GM23248 (cell line): ENCODE measurements at regions not wholly inside any gene's neighbourhood (a gene's known extent, or its start where the extent isn't known, plus 50 kb on each side); places are given as distances from the start of the nearest gene placed in this dataset.

Experiments used
- DNase-seq: peaks from one replicate; pipeline ENCODE4 v3.0.0-alpha.2; 2015
- H2AFZ ChIP-seq: fragments of 200-600 bp; sonication (generic); 2 replicates; pipeline ENCODE4 v1.6.1; 2016; ENCODE audit warnings: antibody characterized with exemption
- H3F3A ChIP-seq: fragments of 200-600 bp; sonication (generic); 2 replicates; pipeline ENCODE4 v1.6.1; 2016; ENCODE audit warnings: mild to moderate bottlenecking, antibody characterized with exemption, mixed run types; ENCODE audit not compliant: insufficient read depth
- H3K27ac ChIP-seq: fragments of 200-600 bp; sonication (generic); 2 replicates; pipeline ENCODE4 v1.5.1; 2016; ENCODE audit warnings: mild to moderate bottlenecking
- H3K27me3 ChIP-seq: fragments of 200-600 bp; sonication (generic); replicated peaks from 2 replicates; pipeline ENCODE4 v1.6.1; 2016; ENCODE audit warnings: mild to moderate bottlenecking; ENCODE audit not compliant: insufficient read depth
- H3K36me3 ChIP-seq: fragments of 200-600 bp; sonication (generic); 2 replicates; pipeline ENCODE4 v1.6.1; 2016; ENCODE audit warnings: low read depth, mild to moderate bottlenecking
- H3K4me1 ChIP-seq: fragments of 200-600 bp; sonication (generic); 2 replicates; pipeline ENCODE4 v1.6.1; 2016; ENCODE audit warnings: mild to moderate bottlenecking; ENCODE audit not compliant: insufficient read depth
- H3K4me2 ChIP-seq: fragments of 200-600 bp; sonication (generic); one replicate; pipeline ENCODE4 v1.6.1; 2016; ENCODE audit warnings: mild to moderate bottlenecking; ENCODE audit not compliant: unreplicated experiment
- H3K4me3 ChIP-seq: fragments of 200-600 bp; sonication (generic); 2 replicates; pipeline ENCODE4 v1.5.1; 2016; ENCODE audit warnings: mild to moderate bottlenecking
- H3K79me2 ChIP-seq: fragments of 200-600 bp; sonication (generic); 2 replicates; pipeline ENCODE4 v1.6.1; 2016; ENCODE audit warnings: mild to moderate bottlenecking; ENCODE audit not compliant: insufficient read depth
- H3K9ac ChIP-seq: fragments of 200-600 bp; sonication (generic); 2 replicates; pipeline ENCODE4 v1.6.1; 2016; ENCODE audit warnings: mild to moderate bottlenecking
- H3K9me2 ChIP-seq: fragments of 200-600 bp; sonication (generic); 2 replicates; pipeline ENCODE4 v1.6.1; 2016; ENCODE audit warnings: mixed run types, mild to moderate bottlenecking, moderate library complexity; ENCODE audit not compliant: insufficient read depth
- H3K9me3 ChIP-seq: fragments of 200-600 bp; sonication (generic); one replicate; pipeline ENCODE4 v1.6.1; 2017; ENCODE audit warnings: low read depth
- H4K20me1 ChIP-seq: fragments of 200-600 bp; sonication (generic); 2 replicates; pipeline ENCODE4 v1.6.0; 2016; ENCODE audit not compliant: insufficient read depth
- EZH2 ChIP-seq: fragments of 200-600 bp; sonication (generic); IDR thresholded peaks from 2 replicates; pipeline ENCODE4 v1.6.1; 2018; ENCODE audit warnings: antibody characterized with exemption, mild to moderate bottlenecking; ENCODE audit not compliant: insufficient read depth, poor library complexity, severe bottlenecking
- EZH2phosphoT487 ChIP-seq: fragments of 200-600 bp; sonication (generic); IDR thresholded peaks from 2 replicates; pipeline ENCODE4 v1.6.1; 2018; ENCODE audit warnings: antibody characterized with exemption, moderate library complexity, mild to moderate bottlenecking, low read depth; ENCODE audit not compliant: insufficient read depth
- WGBS, 2 experiments: methylation state at CpG; one replicate each; pipeline ENCODE4 v1.1.6; 2015 to 2017; ENCODE audit warnings: low lambda C conversion rate in 2 of 2, low coverage in 1 of 2; ENCODE audit errors: missing lambda C conversion rate in 2 of 2; 5-methylcytosine and 5-hydroxymethylcytosine counted together
- in situ Hi-C: fragments of 300-500 bp; cut with MboI; formaldehyde crosslinking; loops from 2 replicates; pipeline ENCODE4 v1.15.0; 2020

- WGBS, 2 experiments, result 46 to 48% methylated on average over 4 of the region's 4 CpGs
- no peaks in the 10 kb centered on the region for H3K9me2 ChIP-seq
- no peaks in the 10 kb centered on the region for H3K27me3 ChIP-seq
- H3K36me3 ChIP-seq, result no peaks in the 10 kb centered on the region
- no peak overlapping the region for H3K9ac ChIP-seq
- no peak overlapping the region for H3K4me2 ChIP-seq
- no peaks in the 10 kb centered on the region for H4K20me1 ChIP-seq
- H3K4me1 ChIP-seq, result no peaks in the 10 kb centered on the region
- TF ChIP-seq EZH2phosphoT487 (no peak), EZH2 (no peak)
- no peaks in the 10 kb centered on the region for H3K9me3 ChIP-seq
- H3F3A ChIP-seq, result no peaks in the 10 kb centered on the region
- in situ Hi-C loops, result no loop called here
- H3K79me2 ChIP-seq, result no peaks in the 10 kb centered on the region
- H3K4me3 ChIP-seq, result no peak overlapping the region
- no peak overlapping the region for H3K27ac ChIP-seq
- DNase-seq, result peak; percentile 2
- no peak overlapping the region for H2AFZ ChIP-seq
Measured at GRCh38 chr18:7303316-7304060, 72.6 kb downstream of the LRRC30 start.

- in situ Hi-C loops, result no loop called here
- no peak for DNase-seq
- Histone ChIP-seq H3K27me3 (no peaks in the 10 kb centered on the region), H3F3A (no peaks in the 10 kb centered on the region), H3K4me3 (no peak overlapping the region), H3K9me3 (no peaks in the 10 kb centered on the region), H3K4me1 (no peaks in the 10 kb centered on the region), H2AFZ (no peak overlapping the region), H3K27ac (no peak overlapping the region), H3K79me2 (no peaks in the 10 kb centered on the region), H3K9me2 (no peaks in the 10 kb centered on the region), H3K36me3 (no peaks in the 10 kb centered on the region), H3K4me2 (no peak overlapping the region), H3K9ac (no peak overlapping the region), H4K20me1 (no peaks in the 10 kb centered on the region)
- TF ChIP-seq EZH2 (no peak), EZH2phosphoT487 (no peak)
- 60 to 75% methylated on average over 6 of the region's 6 CpGs for WGBS, 2 experiments
Measured at GRCh38 chr18:7304061-7304370, 73.1 kb downstream of the LRRC30 start.

GRCh38 chr18:7305416-7305815, 74.5 kb downstream of the LRRC30 start:
- no peaks in the 10 kb centered on the region for H3K36me3 ChIP-seq
- no peak overlapping the region for H3K27ac ChIP-seq
- H3K9me3 ChIP-seq, result no peaks in the 10 kb centered on the region
- no peaks in the 10 kb centered on the region for H3K9me2 ChIP-seq
- H3K79me2 ChIP-seq, result no peaks in the 10 kb centered on the region
- H3K9ac ChIP-seq, result no peak overlapping the region
- H3F3A ChIP-seq, result no peaks in the 10 kb centered on the region
- DNase-seq, result no peak
- TF ChIP-seq EZH2phosphoT487, result no peak
- no peak for TF ChIP-seq EZH2
- no peak overlapping the region for H3K4me2 ChIP-seq
- H3K4me3 ChIP-seq, result no peak overlapping the region
- WGBS, 2 experiments, result 60 to 61% methylated on average over 9 of the region's 9 CpGs
- H2AFZ ChIP-seq, result no peak overlapping the region
- in situ Hi-C loops, result no loop called here
- no peaks in the 10 kb centered on the region for H3K4me1 ChIP-seq
- no peaks in the 10 kb centered on the region for H3K27me3 ChIP-seq
- no peaks in the 10 kb centered on the region for H4K20me1 ChIP-seq

GRCh38 chr18:7307030-7307429, 76.1 kb downstream of the LRRC30 start:
- in situ Hi-C loops, result no loop called here
- Histone ChIP-seq H3K79me2 (no peaks in the 10 kb centered on the region), H3K27me3 (no peaks in the 10 kb centered on the region), H3K4me2 (no peak overlapping the region), H4K20me1 (no peaks in the 10 kb centered on the region), H2AFZ (no peak overlapping the region), H3K4me3 (no peak overlapping the region), H3K9ac (no peak overlapping the region), H3K9me2 (no peaks in the 10 kb centered on the region), H3K36me3 (no peaks in the 10 kb centered on the region), H3K9me3 (no peaks in the 10 kb centered on the region), H3K27ac (no peak overlapping the region), H3K4me1 (no peaks in the 10 kb centered on the region), H3F3A (no peaks in the 10 kb centered on the region)
- TF ChIP-seq EZH2 (no peak), EZH2phosphoT487 (no peak)
- DNase-seq, result no peak
- 2 to 8% methylated on average over 6 of the region's 6 CpGs for WGBS, 2 experiments

- Histone ChIP-seq H3K4me2 (no peak overlapping the region), H3K27ac (no peak overlapping the region), H2AFZ (no peak overlapping the region), H3K27me3 (no peaks in the 10 kb centered on the region), H4K20me1 (no peaks in the 10 kb centered on the region), H3F3A (no peaks in the 10 kb centered on the region), H3K36me3 (no peaks in the 10 kb centered on the region), H3K79me2 (no peaks in the 10 kb centered on the region), H3K9ac (no peak overlapping the region), H3K4me1 (no peaks in the 10 kb centered on the region), H3K9me3 (no peaks in the 10 kb centered on the region), H3K4me3 (no peak overlapping the region), H3K9me2 (no peaks in the 10 kb centered on the region)
- 54 to 56% methylated on average over 8 of the region's 8 CpGs for WGBS, 2 experiments
- TF ChIP-seq EZH2 (no peak), EZH2phosphoT487 (no peak)
- in situ Hi-C loops, result no loop called here
- no peak for DNase-seq
Measured at GRCh38 chr18:7307526-7307925, 76.6 kb downstream of the LRRC30 start.
